Stomach (tissue), 4 donors: ENCODE measurements at regions not wholly inside any gene's neighbourhood (a gene's known extent, or its start where the extent isn't known, plus 50 kb on each side); places are given as distances from the start of the nearest gene placed in this dataset.

Source experiments
- EP300 ChIP-seq: sonication (generic); formaldehyde crosslinking; IDR thresholded peaks from one replicate; pipeline ENCODE4 v1.6.1; 2017; ENCODE audit warnings: antibody characterized with exemption
- POLR2AphosphoS5 ChIP-seq, 3 donors: sonication (generic); formaldehyde crosslinking; IDR thresholded peaks; one replicate each; pipeline ENCODE4 v1.6.1; 2016; ENCODE audit warnings: antibody characterized with exemption in 3 of 3
- TF ChIP-seq, protein P1 (sequence below), 7 experiments: fragments of 450-650 bp in 4 of 7; fragments of 200-600 bp in 3 of 7; sonication (generic) in 3 of 7; IDR thresholded peaks; one replicate each; pipeline ENCODE4 v1.5.1; 2016 to 2019; ENCODE audit warnings: antibody characterized with exemption in 7 of 7, control low read depth in 2 of 7, mild to moderate bottlenecking in 1 of 7

DNA sequence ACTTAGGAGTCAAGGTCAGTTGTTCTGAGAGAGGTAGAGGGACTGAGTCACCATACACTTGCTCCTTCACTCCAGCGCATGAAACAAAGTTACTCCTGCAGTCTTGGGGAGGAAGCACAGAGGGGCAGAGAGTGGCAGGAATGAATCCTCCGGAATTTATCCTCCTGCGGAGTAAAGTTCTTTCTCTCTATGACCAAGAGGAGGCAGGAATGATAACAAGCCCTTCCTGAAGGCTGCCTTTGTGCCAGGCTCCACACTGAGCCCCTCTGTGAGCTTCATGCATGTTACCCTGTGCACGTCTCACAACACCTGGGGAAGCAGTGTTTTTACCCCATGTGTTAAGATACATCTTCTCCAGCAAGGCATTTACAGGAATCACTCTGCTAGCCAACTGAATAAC is 458.4 kb downstream of the KLF12 start:
- TF ChIP-seq EP300 (no peak), POLR2AphosphoS5 (IDR thresholded peaks at IDR 0.05) (no peak)
- TF ChIP-seq, protein P1, sequence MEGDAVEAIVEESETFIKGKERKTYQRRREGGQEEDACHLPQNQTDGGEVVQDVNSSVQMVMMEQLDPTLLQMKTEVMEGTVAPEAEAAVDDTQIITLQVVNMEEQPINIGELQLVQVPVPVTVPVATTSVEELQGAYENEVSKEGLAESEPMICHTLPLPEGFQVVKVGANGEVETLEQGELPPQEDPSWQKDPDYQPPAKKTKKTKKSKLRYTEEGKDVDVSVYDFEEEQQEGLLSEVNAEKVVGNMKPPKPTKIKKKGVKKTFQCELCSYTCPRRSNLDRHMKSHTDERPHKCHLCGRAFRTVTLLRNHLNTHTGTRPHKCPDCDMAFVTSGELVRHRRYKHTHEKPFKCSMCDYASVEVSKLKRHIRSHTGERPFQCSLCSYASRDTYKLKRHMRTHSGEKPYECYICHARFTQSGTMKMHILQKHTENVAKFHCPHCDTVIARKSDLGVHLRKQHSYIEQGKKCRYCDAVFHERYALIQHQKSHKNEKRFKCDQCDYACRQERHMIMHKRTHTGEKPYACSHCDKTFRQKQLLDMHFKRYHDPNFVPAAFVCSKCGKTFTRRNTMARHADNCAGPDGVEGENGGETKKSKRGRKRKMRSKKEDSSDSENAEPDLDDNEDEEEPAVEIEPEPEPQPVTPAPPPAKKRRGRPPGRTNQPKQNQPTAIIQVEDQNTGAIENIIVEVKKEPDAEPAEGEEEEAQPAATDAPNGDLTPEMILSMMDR (IDR thresholded peaks at IDR 0.05), result no peak
